ENCODE measurements at regions not wholly inside any gene's neighbourhood (a gene's known extent, or its start where the extent isn't known, plus 50 kb on each side); places are given as distances from the start of the nearest gene placed in this dataset.
"Not testable (repeated sequence)": the region's sequence is repeated elsewhere in the genome, so short reads cannot be mapped to it uniquely, and the experiment has no call there.

GRCh38 chr1:4461726-4462290, 192.6 kb upstream of the AJAP1 start:
- DNase-seq: no peak

DNA sequence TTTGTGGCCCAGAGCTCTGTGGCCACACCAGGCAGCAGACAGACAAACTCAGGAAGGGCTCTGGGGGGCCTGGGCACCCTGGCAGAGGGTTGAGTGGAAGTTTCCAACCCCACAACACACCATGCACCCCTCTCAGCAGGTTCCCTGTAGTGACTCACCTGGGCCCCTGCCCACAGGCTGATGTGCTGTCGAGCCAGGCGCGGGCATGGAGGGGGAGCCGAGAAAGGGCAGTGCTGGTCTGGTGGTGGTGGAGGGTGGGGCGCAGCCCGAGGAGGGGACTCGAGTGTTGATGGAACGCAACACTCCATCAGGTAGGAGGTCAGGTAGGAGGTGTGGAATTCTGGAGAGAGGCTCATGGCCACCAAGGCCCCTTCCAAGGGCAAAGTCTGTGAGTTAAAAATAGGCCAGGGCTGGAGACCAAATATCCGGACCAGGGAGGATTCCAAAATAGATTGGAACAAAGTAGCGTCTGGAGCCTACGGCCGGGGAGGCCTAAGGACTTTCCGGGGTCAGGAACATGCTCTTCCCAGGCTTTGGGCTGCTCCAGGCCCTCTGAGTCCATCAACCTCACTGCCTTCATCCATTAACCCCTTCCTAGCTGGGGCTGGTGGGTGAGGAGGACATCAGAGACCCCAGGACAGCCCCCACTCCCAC, 191.5 kb upstream of the AJAP1 start:
- DNase-seq: no peak

GRCh38 chr1:4463631-4464030, 190.8 kb upstream of the AJAP1 start:
- DNase-seq: no peak

DNA sequence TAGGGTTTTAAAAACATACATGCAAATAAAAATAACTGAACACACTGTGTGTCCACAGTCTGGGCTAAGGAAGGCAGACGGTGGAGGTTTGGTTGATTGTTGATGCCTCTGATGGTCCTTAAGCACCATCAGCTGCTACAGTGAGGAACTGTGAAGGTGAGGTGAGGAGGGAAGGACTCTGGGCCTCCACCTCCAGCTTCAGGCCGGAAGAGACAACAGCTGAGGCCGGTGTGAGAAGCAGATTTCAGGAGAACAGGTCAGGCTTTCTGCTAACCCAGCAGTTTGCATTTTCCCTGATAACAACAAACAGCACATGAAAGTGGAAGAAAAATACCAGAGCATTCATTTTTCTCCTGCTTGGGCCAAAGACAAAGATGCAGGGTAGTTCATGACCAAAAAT, 189.9 kb upstream of the AJAP1 start:
- DNase-seq: no peak

- DNase-seq: no peak
Measured at GRCh38 chr1:4467241-4467640, 187.2 kb upstream of the AJAP1 start.

DNA sequence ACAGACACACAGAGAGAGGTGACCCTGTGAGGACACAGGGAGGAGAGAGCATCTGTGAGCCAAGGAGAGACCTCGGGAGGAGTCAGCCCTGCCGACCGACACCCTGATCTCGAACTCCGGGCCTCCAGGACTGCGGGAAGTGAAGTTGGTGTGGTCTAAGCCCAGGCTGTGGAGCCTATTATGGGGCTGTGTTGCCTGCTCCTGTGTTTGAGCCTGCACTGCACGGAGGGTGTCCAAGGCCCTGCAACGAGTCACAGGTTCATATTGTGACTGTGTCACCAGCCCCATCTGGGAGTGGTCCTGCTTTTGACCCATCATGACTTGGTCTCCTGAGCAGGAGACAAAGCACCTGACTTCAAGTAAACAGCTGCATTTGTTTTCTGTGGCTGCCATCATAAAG, 186.0 kb upstream of the AJAP1 start:
- DNase-seq: no peak

GRCh38 chr1:4468804-4469514, 185.4 kb upstream of the AJAP1 start:
- no peak for DNase-seq

DNA sequence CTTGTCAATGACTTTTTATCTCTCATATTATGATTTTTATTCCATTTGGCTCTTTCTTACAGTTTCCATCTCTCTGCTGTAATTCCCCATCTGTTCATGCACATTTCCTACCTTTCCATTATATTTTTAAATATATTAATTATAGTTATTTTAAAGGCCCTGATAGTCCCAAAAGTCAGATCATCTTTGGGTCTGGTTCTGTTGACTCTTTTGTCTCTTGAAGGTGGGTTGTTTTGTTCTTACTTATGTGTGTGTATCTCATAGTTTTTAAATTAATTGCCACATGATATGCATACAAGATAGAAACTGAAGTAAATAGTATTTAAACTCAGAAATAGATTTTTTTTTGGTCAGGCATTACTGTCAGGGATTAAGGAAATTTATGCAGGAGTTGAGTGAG, 178.0 kb upstream of the AJAP1 start:
- no peak for DNase-seq

DNA sequence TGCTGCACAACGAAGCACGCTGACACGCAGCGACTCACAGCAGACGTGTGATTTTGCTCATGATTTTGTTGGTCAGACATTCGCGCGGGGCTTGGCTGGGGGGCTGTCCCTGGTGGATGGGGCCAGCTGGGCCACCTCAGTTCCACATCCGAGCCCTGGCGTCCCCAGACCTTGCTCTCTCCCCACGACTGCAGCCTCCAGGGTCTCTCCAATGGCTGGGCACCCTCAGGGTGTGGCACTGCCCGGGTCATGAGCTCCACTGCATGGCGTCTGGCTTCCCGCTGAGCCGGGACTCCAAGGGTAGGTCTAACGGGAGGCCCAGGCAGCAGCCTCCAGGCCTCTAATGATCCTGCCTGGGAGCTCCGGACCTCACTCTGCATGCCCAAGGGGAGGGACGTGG, 173.0 kb upstream of the AJAP1 start:
- DNase-seq: no peak

- no peak for DNase-seq
Measured at GRCh38 chr1:4482526-4482925, 171.9 kb upstream of the AJAP1 start.

DNA sequence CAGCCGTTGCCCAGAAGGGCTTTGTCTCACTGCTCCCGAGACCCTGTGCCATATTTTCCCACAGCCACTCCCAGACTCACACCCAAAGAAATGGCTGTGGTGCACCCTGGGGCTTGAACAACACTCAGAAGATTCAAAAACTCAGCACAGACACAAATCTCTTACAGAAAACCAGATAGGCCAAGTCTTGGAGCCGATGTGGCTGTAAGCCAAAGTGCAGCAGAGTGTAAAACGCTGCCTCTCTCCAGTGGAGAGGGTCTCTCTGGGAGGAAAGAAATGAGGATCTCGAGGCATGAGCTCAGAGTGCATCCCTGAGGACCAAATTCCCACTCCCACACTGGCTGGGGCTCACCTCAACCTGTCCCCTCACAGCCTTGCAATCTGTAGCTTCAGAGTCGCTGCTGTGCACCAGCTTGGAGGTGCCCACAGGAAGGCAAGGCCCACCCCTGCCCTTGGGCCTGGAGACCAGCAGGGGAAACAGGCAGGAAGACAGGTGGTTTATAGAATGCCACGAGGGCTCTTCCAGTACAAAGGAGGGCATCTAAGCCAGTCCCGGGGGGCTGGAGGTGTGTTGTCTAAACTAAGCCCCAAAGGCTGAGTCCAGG, 171.3 kb upstream of the AJAP1 start:
- DNase-seq: no peak

GRCh38 chr1:4485398-4485797, 169.0 kb upstream of the AJAP1 start:
- no peak for DNase-seq

- DNase-seq: no peak
Measured at GRCh38 chr1:4485878-4486277, 168.5 kb upstream of the AJAP1 start.

DNA sequence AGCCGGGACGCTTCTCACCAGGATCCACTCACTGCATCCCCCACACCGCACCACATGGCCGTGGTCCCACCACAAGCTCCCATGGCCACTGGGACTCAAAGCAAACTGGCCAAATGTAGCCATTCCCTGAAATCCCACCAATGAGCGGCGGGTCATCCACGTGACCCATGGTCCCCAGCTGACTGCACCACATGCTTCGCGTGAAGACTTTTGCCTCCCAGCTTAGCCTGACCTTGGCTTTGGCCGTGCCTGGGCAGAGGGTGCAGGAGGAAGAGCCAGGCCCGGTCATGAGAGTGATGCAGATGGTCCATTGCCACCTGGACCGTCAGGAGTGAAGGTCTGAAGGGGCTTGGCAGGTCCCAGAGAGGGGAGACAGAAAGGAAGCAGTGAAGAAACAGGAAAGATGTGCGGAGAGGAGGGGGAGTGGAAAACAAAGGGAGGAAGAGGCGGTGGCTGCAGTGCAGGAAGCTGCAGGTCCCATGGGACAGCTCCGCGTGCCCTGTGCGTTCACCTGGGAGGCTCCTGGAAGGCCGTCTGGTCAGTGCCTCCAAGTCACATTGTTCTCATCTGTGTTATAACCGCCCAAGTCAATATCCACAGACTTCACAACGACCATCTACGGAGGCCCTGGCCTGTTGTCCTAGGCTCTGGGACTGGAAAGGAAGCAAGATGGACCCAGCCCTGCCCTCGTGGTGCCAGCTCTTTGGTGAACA, 167.8 kb upstream of the AJAP1 start:
- no peak for DNase-seq

DNA sequence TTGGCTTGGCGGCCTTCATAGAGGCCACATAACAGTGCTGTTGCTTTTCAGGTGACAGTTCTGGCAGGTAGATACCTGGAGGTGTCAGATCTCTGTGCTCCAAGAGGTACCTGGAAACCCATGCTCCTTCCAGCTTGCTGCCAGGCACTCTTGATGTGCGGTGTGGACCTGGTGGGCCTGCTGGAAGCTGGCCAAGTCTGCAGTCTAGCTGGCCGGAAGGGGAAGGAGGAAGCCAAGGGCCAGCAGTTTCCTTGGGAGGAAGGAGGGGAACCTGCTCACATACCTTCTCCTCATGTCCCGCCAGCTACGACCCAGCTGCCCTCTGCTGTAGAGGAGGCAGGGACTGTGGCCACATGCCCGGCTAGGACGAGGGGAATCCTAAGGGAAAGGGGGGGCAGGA, 166.4 kb upstream of the AJAP1 start:
- DNase-seq: no peak

- no peak for DNase-seq
Measured at GRCh38 chr1:4489486-4489885, 164.9 kb upstream of the AJAP1 start.

GRCh38 chr1:4489992-4490391, 164.4 kb upstream of the AJAP1 start:
- DNase-seq: not testable (repeated sequence)

DNA sequence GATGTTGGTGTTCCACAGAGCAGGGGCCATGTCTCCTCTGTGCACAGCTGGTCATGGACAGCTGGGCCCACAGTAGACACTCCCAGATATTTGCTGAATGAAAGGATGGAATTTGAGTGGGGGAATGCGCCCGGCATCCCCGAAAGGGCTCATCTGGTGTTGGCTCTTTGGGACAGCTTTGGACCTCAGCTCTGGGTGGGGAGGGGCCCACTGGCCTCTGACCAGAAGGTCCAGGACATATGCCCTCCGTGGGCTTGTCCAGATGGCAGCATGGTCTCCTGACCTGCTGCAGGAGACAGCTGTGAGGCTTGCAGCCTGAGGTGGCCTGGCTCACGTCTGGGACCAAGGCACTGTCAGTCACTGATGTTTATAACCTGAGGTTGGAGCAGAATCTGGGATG, 160.4 kb upstream of the AJAP1 start:
- DNase-seq: no peak

- DNase-seq: no peak
Measured at GRCh38 chr1:4494558-4494957, 159.9 kb upstream of the AJAP1 start.

DNA sequence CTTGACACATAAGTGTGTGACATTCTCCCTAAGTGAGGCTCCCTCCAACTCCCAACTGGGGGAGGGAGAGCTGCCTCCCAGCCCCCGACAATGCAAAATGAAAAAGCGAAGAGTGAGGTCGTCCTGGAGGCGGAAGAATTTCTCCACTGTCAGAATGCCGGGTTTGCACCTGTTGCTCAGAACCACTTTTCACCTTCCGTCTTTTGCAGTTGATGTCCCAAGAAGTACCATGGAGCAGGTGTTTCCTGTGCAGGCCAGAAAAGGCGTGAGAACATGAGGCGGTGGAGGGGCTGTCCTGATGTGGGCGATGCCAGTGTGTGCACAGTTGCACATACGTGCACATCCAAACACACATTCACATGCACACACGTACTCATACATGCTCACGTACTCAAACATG, 158.6 kb upstream of the AJAP1 start:
- no peak for DNase-seq

DNA sequence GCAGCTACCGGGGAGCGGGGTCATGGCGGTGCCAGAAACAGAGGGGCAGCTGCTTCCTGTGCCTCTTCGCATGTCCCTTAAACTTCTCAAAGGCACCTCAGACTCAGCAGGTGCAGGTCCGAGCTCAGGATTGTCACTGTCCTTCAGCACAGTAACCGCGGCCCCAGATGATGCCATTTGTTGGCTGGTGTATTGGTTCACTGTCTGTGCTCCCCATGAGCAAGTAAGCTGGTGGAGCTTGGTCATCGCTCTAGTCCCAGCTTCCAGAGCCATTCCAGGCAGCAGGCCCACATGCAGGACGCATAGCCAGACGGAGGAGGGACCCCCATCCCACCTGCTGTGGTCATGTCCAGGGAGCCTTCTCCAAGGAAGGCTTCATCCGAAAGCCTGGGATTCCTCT, 154.0 kb upstream of the AJAP1 start:
- no peak for DNase-seq

GRCh38 chr1:4506591-4506990, 147.8 kb upstream of the AJAP1 start:
- DNase-seq: no peak

- no peak for DNase-seq
Measured at GRCh38 chr1:4509206-4509605, 145.2 kb upstream of the AJAP1 start.

DNA sequence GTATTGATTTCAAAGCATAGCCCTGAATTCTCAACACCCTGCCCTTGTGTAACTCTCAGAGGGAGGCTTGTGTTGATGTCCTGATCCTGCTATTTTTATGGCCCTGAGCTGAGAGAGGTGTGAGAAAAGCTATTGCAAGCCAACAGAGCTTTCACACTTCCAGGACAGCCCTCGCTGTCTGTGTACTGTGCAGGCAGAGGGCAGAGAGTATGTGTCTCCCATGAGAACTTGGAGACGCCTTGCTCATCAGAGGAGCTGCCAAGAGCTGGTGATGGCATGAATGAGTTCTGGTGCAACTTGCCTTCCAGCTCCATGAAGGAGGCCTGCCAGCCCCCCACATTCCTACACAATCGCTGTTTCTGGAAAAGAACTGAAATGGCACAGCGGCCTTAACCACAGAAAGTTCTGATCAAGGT, 144.1 kb upstream of the AJAP1 start:
- no peak for DNase-seq
